ENCODE measurements at regions not wholly inside any gene's neighbourhood (a gene's known extent, or its start where the extent isn't known, plus 50 kb on each side); places are given as distances from the start of the nearest gene placed in this dataset.

GRCh38 chr3:78258798-78259197, 1218.9 kb downstream of the ROBO2 start:
- TF ChIP-seq, protein P1, sequence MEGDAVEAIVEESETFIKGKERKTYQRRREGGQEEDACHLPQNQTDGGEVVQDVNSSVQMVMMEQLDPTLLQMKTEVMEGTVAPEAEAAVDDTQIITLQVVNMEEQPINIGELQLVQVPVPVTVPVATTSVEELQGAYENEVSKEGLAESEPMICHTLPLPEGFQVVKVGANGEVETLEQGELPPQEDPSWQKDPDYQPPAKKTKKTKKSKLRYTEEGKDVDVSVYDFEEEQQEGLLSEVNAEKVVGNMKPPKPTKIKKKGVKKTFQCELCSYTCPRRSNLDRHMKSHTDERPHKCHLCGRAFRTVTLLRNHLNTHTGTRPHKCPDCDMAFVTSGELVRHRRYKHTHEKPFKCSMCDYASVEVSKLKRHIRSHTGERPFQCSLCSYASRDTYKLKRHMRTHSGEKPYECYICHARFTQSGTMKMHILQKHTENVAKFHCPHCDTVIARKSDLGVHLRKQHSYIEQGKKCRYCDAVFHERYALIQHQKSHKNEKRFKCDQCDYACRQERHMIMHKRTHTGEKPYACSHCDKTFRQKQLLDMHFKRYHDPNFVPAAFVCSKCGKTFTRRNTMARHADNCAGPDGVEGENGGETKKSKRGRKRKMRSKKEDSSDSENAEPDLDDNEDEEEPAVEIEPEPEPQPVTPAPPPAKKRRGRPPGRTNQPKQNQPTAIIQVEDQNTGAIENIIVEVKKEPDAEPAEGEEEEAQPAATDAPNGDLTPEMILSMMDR (IDR thresholded peaks at IDR 0.05): no peak
- TF ChIP-seq POLR2AphosphoS5 (IDR thresholded peaks at IDR 0.05; ENCODE audit: insufficient read depth in 1 of 2, low read depth in 1 of 2): no peak

Data from vagina (tissue), 2 donors.